SK-N-SH treated with all-trans-retinoic acid at 6 μM for 48 hours (cell line): ENCODE measurements at regions not wholly inside any gene's neighbourhood (a gene's known extent, or its start where the extent isn't known, plus 50 kb on each side); places are given as distances from the start of the nearest gene placed in this dataset.

Experiments
- ATAC-seq: fragments of 200-7000 bp; cut with Tn5 transposase; 3 replicates; pipeline ENCODE4 v1.9.1; 2020; ENCODE audit warnings: mild to moderate bottlenecking, moderate library complexity
- ARNTL ChIP-seq: fragments of 450-650 bp; formaldehyde crosslinking; IDR thresholded peaks from 2 replicates; pipeline ENCODE4 v1.5.0; 2020; ENCODE audit warnings: low read depth, mild to moderate bottlenecking, moderate library complexity, borderline replicate concordance
- BACH2 ChIP-seq: fragments of 250-450 bp; sonication (Bioruptor Pico); IDR thresholded peaks from 2 replicates; pipeline ENCODE4 v1.9.0; 2021; ENCODE audit warnings: mild to moderate bottlenecking, borderline replicate concordance
- CSDC2 ChIP-seq: fragments of 250-450 bp; sonication (Bioruptor Pico); IDR thresholded peaks from 2 replicates; pipeline ENCODE4 v1.5.0; 2020; ENCODE audit warnings: mild to moderate bottlenecking, moderate library complexity
- ESRRG ChIP-seq: fragments of 250-450 bp; sonication (Bioruptor Pico); IDR thresholded peaks from 2 replicates; pipeline ENCODE4 v1.6.1; 2021; ENCODE audit warnings: mild to moderate bottlenecking
- GLIS3 ChIP-seq: fragments of 250-450 bp; sonication (Bioruptor Pico); IDR thresholded peaks from 2 replicates; pipeline ENCODE4 v1.5.0; 2020; ENCODE audit warnings: mild to moderate bottlenecking, moderate library complexity
- RARB ChIP-seq: fragments of 250-450 bp; sonication (Bioruptor Pico); IDR thresholded peaks from 2 replicates; pipeline ENCODE4 v1.8.0; 2021; ENCODE audit warnings: mild to moderate bottlenecking, moderate library complexity
- TCF4 ChIP-seq: fragments of 250-450 bp; sonication (Bioruptor Pico); IDR thresholded peaks from 2 replicates; pipeline ENCODE4 v1.8.0; 2021; ENCODE audit warnings: mild to moderate bottlenecking, moderate library complexity, borderline replicate concordance
- TOX ChIP-seq: fragments of 250-450 bp; sonication (Bioruptor Pico); IDR thresholded peaks from 2 replicates; pipeline ENCODE4 v1.8.0; 2021; ENCODE audit warnings: mild to moderate bottlenecking, moderate library complexity, borderline replicate concordance
- ZC3H10 ChIP-seq: fragments of 250-450 bp; sonication (Bioruptor Pico); IDR thresholded peaks from 2 replicates; pipeline ENCODE4 v1.5.1; 2021; ENCODE audit warnings: mild to moderate bottlenecking, moderate library complexity
- ZFP3 ChIP-seq: fragments of 250-450 bp; sonication (Bioruptor Pico); IDR thresholded peaks from 2 replicates; pipeline ENCODE4 v1.5.0; 2020; ENCODE audit warnings: mild to moderate bottlenecking, moderate library complexity
- ZNF565 ChIP-seq: fragments of 450-650 bp; formaldehyde crosslinking; conservative IDR thresholded peaks from 2 replicates; pipeline ENCODE4 v1.5.0; 2020; ENCODE audit warnings: low read depth, mild to moderate bottlenecking, moderate library complexity
- ZNF70 ChIP-seq: fragments of 450-650 bp; formaldehyde crosslinking; IDR thresholded peaks from 2 replicates; pipeline ENCODE4 v1.5.0; 2020; ENCODE audit warnings: mild to moderate bottlenecking, moderate library complexity
- TF ChIP-seq, protein P1 (sequence below): fragments of 250-450 bp; sonication (Bioruptor Pico); IDR thresholded peaks from 2 replicates; pipeline ENCODE4 v1.8.0; 2020; ENCODE audit warnings: mild to moderate bottlenecking, moderate library complexity, borderline replicate concordance
- TF ChIP-seq, protein P2 (sequence below): fragments of 250-450 bp; sonication (Bioruptor Pico); IDR thresholded peaks from 2 replicates; pipeline ENCODE4 v1.5.1; 2021; ENCODE audit warnings: mild to moderate bottlenecking, moderate library complexity
- TF ChIP-seq, protein P3 (sequence below): fragments of 250-450 bp; sonication (Bioruptor Pico); IDR thresholded peaks from 2 replicates; pipeline ENCODE4 v1.5.0; 2020; ENCODE audit warnings: mild to moderate bottlenecking, moderate library complexity
- TF ChIP-seq, protein P4 (sequence below): fragments of 250-450 bp; sonication (Bioruptor Pico); IDR thresholded peaks from 2 replicates; pipeline ENCODE4 v1.8.0; 2021; ENCODE audit warnings: low read depth, mild to moderate bottlenecking, moderate library complexity, borderline replicate concordance
- TF ChIP-seq, protein P5 (sequence below): fragments of 250-450 bp; sonication (Bioruptor Pico); IDR thresholded peaks from 2 replicates; pipeline ENCODE4 v1.5.1; 2020; ENCODE audit warnings: low read depth, mild to moderate bottlenecking, moderate library complexity

DNA sequence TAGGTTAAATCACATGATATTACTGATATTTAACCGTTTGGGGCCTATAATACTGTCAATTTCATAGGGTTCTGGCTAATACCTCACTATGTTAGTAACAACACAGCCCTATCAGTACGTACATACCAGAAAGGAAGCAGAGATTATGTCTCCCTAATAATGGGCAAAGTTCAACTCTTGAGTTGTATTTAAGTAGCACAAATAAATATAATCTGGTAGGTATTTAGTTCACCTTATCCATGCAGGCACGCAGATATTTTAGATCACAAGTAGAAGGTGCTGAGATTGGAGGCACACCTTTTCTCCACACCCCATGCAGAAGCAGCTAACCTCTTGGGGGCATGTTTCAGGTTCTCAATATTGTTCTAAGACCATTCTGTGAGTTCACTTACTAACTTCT is 118.9 kb downstream of the IRS1 start:
- TF ChIP-seq ZNF565 (no peak), TOX (no peak), TCF4 (CRISPR knock-in tag) (no peak)
- TF ChIP-seq, protein P1, sequence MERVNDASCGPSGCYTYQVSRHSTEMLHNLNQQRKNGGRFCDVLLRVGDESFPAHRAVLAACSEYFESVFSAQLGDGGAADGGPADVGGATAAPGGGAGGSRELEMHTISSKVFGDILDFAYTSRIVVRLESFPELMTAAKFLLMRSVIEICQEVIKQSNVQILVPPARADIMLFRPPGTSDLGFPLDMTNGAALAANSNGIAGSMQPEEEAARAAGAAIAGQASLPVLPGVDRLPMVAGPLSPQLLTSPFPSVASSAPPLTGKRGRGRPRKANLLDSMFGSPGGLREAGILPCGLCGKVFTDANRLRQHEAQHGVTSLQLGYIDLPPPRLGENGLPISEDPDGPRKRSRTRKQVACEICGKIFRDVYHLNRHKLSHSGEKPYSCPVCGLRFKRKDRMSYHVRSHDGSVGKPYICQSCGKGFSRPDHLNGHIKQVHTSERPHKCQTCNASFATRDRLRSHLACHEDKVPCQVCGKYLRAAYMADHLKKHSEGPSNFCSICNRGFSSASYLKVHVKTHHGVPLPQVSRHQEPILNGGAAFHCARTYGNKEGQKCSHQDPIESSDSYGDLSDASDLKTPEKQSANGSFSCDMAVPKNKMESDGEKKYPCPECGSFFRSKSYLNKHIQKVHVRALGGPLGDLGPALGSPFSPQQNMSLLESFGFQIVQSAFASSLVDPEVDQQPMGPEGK (CRISPR knock-in tag), result no peak

DNA sequence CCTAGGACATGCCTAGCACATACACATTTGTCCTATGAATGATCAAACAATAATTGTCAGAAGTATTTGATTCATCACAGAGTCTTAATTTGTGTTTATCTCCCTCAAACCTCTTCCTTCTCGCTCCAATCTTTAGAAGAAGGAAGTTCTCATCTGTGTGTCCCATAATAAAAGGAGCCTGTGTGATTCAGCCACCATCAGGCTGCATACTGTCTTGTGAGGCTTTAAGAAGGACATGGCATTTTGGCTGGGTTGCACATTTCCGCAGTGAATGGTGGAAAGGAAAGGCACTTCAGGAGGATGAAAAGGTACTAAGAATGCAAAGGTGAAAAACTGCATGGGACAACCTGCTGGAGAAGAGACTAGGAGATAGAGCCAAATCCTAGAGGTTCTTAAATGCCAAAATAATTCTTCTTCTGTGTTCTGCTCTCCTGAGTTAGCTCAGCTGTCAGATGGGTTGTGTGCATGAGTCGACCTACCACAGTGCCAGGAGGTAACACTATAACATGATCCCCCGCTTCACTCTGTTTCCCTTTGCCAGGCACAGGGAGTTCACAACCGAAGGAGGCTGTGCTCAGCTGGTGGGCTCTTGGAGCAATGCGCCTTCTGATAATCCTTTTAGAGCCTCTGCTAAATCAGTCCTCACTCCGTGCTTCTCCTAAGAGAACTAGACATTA is 120.1 kb downstream of the IRS1 start:
- no peak for ATAC-seq
- TF ChIP-seq, protein P2, sequence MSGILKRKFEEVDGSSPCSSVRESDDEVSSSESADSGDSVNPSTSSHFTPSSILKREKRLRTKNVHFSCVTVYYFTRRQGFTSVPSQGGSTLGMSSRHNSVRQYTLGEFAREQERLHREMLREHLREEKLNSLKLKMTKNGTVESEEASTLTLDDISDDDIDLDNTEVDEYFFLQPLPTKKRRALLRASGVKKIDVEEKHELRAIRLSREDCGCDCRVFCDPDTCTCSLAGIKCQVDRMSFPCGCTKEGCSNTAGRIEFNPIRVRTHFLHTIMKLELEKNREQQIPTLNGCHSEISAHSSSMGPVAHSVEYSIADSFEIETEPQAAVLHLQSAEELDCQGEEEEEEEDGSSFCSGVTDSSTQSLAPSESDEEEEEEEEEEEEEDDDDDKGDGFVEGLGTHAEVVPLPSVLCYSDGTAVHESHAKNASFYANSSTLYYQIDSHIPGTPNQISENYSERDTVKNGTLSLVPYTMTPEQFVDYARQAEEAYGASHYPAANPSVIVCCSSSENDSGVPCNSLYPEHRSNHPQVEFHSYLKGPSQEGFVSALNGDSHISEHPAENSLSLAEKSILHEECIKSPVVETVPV (CRISPR knock-in tag), result no peak
- TF ChIP-seq ESRRG (CRISPR knock-in tag) (no peak), ZC3H10 (CRISPR knock-in tag) (no peak), RARB (CRISPR knock-in tag) (no peak), GLIS3 (CRISPR knock-in tag) (no peak), TOX (no peak), TCF4 (CRISPR knock-in tag) (no peak), BACH2 (CRISPR knock-in tag) (no peak), ZNF70 (no peak), ARNTL (CRISPR knock-in tag) (no peak)
- TF ChIP-seq, protein P1 (CRISPR knock-in tag), result no peak
- TF ChIP-seq, protein P3, sequence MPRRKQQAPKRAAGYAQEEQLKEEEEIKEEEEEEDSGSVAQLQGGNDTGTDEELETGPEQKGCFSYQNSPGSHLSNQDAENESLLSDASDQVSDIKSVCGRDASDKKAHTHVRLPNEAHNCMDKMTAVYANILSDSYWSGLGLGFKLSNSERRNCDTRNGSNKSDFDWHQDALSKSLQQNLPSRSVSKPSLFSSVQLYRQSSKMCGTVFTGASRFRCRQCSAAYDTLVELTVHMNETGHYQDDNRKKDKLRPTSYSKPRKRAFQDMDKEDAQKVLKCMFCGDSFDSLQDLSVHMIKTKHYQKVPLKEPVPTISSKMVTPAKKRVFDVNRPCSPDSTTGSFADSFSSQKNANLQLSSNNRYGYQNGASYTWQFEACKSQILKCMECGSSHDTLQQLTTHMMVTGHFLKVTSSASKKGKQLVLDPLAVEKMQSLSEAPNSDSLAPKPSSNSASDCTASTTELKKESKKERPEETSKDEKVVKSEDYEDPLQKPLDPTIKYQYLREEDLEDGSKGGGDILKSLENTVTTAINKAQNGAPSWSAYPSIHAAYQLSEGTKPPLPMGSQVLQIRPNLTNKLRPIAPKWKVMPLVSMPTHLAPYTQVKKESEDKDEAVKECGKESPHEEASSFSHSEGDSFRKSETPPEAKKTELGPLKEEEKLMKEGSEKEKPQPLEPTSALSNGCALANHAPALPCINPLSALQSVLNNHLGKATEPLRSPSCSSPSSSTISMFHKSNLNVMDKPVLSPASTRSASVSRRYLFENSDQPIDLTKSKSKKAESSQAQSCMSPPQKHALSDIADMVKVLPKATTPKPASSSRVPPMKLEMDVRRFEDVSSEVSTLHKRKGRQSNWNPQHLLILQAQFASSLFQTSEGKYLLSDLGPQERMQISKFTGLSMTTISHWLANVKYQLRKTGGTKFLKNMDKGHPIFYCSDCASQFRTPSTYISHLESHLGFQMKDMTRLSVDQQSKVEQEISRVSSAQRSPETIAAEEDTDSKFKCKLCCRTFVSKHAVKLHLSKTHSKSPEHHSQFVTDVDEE (CRISPR knock-in tag), result no peak
- TF ChIP-seq, protein P4, sequence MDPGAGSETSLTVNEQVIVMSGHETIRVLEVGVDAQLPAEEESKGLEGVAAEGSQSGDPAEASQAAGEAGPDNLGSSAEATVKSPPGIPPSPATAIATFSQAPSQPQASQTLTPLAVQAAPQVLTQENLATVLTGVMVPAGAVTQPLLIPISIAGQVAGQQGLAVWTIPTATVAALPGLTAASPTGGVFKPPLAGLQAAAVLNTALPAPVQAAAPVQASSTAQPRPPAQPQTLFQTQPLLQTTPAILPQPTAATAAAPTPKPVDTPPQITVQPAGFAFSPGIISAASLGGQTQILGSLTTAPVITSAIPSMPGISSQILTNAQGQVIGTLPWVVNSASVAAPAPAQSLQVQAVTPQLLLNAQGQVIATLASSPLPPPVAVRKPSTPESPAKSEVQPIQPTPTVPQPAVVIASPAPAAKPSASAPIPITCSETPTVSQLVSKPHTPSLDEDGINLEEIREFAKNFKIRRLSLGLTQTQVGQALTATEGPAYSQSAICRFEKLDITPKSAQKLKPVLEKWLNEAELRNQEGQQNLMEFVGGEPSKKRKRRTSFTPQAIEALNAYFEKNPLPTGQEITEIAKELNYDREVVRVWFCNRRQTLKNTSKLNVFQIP (CRISPR knock-in tag), result no peak

More for the DNA sequence above, 118.9 kb downstream of the IRS1 start:
- no peak for ATAC-seq

DNA sequence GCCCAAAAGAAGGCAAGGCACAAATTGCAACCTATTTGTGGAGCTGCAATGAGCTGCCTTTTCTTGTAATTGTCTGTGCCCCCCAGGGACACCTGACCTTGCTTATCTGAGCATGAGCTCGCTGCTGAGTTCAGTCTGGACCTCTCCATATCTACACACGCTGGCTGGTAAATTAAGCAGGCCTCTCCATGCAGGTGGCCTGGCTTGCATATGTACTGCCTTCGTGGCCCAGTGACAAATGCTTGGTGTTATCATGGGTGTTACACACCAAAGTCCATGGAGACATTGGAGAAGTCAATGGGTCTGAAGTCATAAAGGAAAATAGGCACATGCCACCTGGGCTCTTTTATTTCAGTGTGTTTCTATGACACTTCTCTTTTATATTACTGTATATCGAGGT is 121.2 kb downstream of the IRS1 start:
- no peak for ATAC-seq
- TF ChIP-seq ZFP3 (CRISPR knock-in tag) (no peak), ZNF70 (no peak), CSDC2 (no peak), ARNTL (CRISPR knock-in tag) (no peak)
- TF ChIP-seq, all 23 proteins: peak for 0

DNA sequence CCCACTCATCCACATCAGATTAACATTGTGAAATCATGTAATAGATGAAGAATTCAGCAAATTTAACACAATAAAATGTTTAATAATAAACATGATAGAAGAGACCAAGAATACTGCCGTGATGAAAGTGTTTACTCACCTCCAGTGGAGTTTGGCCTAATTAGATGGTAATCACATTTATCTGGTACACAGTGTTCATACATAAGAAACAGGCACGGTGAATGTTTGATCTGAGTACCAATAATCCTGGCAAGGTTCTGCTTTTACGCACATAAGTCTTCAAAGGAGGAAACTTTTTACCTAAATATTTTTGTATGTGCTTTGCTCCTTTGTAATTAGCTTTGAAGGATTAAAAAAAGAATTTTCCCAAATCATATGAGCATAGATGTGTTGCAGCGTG is 122.5 kb downstream of the IRS1 start:
- ATAC-seq, result no peak
- no peak for TF ChIP-seq ESRRG (CRISPR knock-in tag)
- TF ChIP-seq, protein P5, sequence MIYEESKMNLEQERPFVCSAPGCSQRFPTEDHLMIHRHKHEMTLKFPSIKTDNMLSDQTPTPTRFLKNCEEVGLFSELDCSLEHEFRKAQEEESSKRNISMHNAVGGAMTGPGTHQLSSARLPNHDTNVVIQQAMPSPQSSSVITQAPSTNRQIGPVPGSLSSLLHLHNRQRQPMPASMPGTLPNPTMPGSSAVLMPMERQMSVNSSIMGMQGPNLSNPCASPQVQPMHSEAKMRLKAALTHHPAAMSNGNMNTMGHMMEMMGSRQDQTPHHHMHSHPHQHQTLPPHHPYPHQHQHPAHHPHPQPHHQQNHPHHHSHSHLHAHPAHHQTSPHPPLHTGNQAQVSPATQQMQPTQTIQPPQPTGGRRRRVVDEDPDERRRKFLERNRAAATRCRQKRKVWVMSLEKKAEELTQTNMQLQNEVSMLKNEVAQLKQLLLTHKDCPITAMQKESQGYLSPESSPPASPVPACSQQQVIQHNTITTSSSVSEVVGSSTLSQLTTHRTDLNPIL, result no peak
